Islet of Langerhans (tissue), 1 donor: ENCODE measurements at regions not wholly inside any gene's neighbourhood (a gene's known extent, or its start where the extent isn't known, plus 50 kb on each side); places are given as distances from the start of the nearest gene placed in this dataset.

Experiments used
- FAIRE-seq: peaks from one replicate; lab custom pipeline; 2011; peaks lifted over from hg19 to GRCh38; lab: Jason Lieb, UNC

DNA sequence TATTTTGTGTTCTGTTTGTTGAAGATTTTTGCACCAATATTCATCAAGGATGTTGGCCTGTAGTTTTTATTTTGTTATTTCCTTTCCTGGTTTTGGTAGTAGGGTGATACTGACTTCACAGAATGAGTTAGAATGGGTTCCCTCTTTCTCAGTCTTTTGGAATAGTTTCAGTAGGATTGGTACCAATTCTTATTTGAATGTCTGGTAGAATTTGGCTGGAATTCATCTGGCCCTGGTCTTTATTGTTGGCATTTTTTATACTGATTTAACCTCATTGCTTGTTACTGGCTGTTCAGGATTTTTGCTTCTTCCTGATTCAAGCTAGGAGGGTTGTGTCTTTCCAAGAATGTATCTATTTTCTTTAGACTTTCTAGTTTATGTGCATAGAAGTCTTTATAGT, 263.7 kb downstream of the SOX11 start:
- no peak for FAIRE-seq

GRCh38 chr2:5959836-5960820, 267.9 kb downstream of the SOX11 start:
- no peak for FAIRE-seq

DNA sequence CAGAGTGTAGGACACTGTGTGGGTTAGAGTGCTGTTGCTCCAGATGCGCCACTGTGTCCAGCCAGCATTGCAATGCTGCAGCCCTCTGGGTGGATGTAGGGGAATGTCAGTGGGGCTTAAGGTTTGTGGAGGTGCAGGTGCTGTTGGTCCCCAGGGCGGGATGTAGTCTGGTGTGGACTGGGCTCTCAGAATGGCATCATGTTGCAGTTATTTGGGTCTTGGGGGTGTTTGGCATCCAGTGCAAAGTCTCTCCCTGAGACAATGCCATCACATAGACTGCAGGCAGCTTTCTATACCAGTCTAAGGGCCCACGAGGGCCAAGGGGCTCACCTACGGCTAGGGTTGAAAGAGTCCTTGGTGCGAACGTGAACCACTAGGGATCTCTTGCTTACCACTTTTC, 275.3 kb downstream of the SOX11 start:
- FAIRE-seq = no peak

DNA sequence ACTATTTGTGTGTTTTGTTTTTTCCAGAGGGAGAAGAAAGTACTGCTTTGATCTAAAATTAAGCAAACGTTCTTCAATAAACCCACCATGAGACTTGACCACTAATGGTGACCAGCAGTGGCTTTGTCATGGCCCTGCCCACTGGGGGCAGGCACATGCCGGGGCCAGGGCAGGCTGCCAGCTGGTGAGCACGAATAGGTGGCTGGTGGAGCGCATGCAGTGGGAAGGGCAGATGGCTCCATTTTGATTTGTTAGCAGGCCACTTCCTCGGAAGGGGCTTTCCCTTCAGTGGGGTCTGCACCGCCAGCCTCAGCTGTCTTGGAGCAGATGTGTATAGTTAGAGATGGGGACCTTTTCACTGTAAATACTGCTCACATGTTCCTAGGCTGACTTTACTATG, 277.1 kb downstream of the SOX11 start:
- no peak for FAIRE-seq

DNA sequence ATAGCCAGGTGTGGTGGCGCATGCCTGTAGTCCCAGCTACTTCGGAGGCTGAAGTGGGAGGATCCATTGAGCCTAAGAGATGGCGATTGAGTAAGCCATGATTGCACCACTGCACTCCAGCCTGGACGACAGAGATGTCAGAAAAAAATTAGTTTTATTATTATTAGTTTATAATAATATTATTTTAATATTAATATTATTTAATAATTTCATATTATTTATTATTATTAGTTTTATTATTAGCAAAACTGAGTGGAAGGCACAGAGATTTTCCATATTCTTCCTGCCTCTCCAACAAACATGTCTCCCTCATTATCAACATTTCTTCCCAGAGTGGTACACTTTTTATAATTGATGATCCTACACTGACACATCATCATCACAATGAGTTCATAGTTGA, 278.2 kb downstream of the SOX11 start:
- FAIRE-seq = no peak

- FAIRE-seq = no peak
Observed at GRCh38 chr2:5974477-5974876, 282.3 kb downstream of the SOX11 start.

- no peak for FAIRE-seq
Observed at GRCh38 chr2:5975401-5975800, 283.2 kb downstream of the SOX11 start.

DNA sequence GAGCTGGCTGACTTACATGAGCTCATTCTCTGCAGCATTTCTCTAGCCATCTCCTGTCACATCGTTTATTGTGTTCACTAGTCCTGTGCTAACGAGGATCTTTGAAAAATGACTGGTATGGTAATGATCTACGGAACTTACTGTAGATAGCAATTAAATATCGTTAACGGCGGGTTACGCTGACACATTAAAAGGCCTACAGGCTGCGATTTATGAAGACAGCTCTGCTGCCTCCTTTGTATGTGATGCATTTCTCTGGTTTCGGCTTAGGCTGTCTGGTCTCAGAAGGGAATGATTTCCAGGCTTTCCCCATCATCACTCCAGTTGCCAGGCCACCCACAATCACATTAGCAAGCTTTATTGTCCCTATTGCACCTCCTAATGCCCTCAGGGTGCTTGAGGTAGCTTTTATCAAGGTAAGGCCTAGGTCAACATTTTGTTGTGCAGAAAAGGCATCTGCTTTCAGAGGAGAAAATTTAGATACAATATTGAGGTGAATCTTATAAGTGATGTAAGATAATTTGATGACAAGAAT, 284.4 kb downstream of the SOX11 start:
- no peak for FAIRE-seq

DNA sequence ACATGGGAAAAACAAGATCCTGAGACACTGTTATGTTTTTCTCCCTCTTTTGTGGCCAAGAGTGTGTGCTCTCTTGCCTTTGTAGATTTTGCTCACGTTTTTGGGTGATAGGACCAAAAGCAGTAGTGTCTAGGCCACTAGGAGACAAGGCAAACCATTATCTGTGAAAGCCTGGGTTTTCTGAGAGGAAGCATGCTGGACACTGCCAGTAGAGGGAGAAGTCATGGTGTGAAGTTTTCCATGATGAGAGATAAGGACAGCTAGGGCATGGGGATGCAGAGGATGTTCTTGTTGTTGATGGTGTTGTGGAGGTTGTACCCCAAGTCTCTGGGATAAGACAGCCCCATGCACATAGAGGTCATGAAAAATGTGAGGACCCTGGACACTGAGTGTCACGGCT, 285.3 kb downstream of the SOX11 start:
- no peak for FAIRE-seq

GRCh38 chr2:5978131-5978751, 286.1 kb downstream of the SOX11 start:
- FAIRE-seq = no peak

DNA sequence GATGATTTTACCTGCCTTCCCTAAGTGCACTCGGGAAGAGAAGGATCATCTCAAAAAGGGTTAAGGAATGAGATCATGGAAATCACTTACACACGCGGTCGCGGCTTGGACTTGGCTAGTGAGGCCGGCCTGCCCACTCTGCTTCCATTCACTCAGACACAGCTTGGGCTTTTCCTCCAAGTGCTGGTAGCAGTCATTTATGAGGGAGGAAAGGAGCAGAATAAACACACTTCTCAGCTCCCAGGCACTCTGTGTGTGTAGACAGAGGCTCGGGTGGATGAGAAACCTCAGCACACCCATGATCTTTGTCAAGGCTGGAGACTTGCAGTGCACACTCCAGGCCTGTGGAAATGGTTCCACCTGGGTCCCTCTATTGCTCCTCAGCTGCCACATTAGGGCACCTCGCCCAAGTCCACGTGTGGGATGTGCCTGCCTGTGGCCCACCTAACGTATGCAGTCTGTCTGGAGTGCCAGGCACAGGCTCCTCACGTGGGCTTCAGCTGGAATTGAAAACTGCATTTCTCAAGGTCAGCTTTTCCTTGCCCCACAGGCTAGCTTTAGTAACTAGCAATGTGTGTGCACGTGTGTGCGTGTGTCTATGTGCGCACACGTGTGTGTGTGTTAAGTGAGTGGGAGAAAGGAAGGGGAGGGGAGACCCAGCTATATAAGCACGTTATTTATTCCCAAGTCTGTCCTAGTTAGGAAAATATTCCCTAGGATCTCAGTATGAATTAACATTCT, 288.4 kb downstream of the SOX11 start:
- FAIRE-seq = no peak

GRCh38 chr2:5982193-5982902, 290.2 kb downstream of the SOX11 start:
- FAIRE-seq = no peak

DNA sequence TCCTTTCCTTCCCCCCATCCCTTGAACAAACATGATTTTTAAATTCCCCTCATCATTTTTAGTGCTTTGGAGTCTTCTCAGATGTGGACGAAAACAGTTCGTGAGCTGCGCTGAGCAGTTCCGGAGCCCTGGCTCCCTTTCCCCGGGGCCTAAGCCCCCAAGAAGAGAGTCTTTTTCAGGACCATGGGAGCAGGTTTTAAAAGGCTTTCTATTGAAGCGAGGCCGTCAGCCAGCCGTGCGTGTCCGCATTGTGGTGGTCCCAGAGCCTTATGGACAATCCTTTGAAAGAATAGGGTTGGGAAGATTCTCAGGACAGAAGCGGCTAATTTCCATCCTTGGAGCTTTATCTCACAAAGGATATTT, 290.7 kb downstream of the SOX11 start:
- FAIRE-seq = no peak

- no peak for FAIRE-seq
Observed at GRCh38 chr2:5983511-5984272, 291.5 kb downstream of the SOX11 start.

DNA sequence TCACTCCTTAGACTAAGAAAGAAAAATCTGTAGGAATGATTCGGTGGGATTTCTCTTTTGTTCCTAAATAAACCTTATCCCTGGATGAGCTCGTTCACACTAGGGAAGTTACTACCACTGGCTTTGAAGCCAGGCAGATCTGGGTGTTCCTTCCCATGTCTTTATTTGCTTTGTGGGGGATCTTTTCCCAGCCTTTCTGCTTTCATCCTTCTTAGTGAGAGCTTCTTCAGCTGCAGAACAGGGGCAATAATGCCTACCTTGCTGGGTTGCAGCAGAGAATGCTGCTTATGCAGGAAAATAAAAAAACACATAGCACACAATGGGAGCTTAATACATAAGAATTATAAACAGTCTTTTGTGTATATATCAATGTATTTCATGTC, 292.1 kb downstream of the SOX11 start:
- no peak for FAIRE-seq

DNA sequence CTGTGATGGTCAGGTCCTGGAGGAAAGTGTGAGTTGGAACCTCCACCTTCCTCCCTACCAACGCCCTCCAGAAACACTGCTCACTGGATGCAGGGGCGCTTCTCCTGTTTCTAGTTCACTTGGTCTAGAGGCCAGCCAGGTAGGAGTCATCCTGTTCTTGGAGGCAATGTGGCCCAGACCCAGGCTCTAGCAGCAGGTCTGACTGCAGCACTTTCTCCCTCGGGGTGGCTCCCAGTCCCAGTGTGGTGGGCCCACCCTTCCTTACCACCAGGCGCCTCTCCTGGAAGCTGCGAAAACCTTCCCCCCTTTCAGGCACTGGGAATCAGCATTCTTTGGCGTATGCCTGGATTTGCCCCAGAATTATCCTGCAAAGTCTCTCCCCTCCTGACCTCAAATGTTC, 292.8 kb downstream of the SOX11 start:
- no peak for FAIRE-seq

GRCh38 chr2:5985536-5986385, 293.6 kb downstream of the SOX11 start:
- FAIRE-seq = no peak

DNA sequence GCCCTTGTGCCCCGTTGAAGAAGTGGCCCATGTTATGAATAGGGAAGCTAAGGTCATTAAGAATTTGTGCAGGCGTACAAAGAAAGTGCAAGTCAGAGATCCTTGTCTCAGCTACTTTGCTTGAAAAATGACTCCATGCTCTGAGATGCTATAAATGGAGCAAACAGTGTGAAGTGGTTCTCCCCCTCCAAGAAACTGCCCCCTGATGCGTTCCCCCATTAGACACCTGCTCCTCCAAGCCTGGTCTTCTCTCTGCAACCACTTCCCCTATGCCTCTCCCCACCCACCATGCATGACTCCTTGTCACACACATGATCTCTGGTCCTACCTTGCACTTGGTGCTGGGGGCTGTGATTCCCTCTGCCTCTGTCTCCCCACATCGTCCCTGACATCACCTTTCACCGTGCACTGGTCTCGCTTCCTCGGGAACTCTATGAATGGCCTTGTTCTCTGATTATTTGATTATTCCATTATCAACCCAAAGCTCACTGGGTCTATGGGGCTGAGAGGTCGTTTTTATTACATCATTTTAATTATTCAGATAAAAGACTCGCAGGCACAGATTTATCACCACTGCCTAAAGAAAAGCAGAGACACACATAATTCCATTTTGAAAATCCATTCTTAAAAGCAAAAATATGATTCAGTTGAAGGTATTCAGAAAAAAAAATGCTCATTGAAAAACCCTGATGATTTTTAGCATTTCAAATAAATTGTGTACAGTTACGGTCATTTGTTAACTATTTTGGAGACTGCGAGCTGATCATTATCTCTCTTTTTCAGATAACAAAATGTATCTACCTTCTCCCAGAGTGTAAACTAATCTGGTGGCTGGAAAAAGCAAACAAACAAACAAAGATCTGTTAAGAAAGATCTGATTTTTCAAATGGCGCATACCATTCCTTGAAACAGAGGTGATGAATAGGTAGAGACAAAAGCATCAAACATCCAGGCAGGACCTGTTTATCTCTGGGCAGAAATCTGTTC, 294.9 kb downstream of the SOX11 start:
- FAIRE-seq = no peak

DNA sequence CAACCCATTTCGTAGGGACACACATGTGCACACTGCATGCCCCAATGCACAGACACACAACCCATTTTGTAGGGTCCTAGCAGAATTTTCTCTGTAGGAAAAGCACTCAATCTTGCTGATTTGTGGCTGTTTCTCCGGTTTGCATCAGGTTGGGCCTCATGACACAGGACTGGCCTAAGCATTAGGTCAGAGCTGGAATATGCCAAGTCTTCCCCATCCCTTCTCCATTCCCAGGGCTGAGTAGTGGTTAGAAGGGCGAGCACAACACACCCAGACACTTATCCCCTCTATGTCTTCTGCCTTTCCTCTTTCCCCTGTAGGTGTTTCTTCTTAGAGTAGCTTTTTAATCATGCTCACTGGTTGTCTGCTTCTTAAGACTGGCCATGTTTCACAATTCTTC, 295.9 kb downstream of the SOX11 start:
- no peak for FAIRE-seq
